GDM1 (cell line): ENCODE measurements at regions not wholly inside any gene's neighbourhood (a gene's known extent, or its start where the extent isn't known, plus 50 kb on each side); places are given as distances from the start of the nearest gene placed in this dataset.
"Not testable (repeated sequence)": the region's sequence is repeated elsewhere in the genome, so short reads cannot be mapped to it uniquely, and the experiment has no call there.

Source experiments
- DNase-seq: peaks from one replicate; lab custom pipeline; 2025; lab: John Stamatoyannopoulos, UW

DNA sequence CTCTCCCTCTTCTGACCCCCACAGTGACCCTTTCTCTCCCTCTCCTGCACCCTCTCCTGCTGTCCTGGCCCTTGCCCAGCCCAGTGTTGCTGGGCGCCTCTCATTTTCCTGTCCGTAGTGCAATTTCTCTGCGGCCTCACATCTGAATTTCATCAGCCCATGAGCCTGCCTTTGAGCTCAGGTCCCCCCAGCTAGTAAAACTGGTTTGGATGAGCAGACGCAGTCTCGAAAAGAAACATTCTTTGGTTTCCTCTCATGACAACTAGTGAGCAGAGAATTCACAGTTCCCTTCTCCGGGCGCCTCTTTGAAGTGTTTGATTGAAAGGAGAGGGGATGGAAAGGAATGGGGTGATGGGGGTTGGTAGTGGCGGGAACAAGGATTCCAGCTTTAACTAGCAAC is 126.0 kb upstream of the CADM1 start:
- no peak for DNase-seq

DNA sequence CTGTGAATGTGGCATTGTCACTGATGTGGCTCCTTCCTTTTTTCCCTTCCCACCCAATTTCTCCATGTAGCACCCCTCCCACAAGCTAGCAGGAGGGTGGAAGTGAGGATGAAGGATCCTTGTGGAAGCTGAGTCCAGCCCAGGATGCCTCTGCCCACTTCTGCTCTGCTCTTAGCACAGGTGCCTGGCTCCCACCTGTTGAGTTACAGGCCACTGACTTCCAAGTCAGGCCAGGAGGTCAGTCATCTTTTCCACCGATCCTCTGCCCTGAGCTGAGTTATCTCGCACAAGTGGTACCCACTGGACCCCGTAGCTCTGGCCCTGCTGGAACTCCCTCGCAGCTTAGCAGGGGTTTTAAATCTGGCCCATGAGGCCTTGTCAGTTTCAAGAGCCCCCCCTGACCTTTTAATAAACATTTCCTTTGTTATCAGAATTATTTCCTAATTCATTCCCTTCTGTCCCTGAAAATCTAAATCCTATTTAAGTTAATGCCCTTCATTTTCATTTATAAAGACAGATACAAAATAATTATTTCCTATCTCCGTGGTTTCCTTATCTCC is 125.3 kb upstream of the CADM1 start:
- no peak for DNase-seq

GRCh38 chr11:115627666-115628460 is 123.6 kb upstream of the CADM1 start:
- no peak for DNase-seq

- DNase-seq, result no peak
Measured at GRCh38 chr11:115627071-115627470, 122.9 kb upstream of the CADM1 start.

- DNase-seq, result no peak
Measured at GRCh38 chr11:115626414-115626813, 122.2 kb upstream of the CADM1 start.

- DNase-seq, result no peak
Measured at GRCh38 chr11:115625502-115625901, 121.3 kb upstream of the CADM1 start.

DNA sequence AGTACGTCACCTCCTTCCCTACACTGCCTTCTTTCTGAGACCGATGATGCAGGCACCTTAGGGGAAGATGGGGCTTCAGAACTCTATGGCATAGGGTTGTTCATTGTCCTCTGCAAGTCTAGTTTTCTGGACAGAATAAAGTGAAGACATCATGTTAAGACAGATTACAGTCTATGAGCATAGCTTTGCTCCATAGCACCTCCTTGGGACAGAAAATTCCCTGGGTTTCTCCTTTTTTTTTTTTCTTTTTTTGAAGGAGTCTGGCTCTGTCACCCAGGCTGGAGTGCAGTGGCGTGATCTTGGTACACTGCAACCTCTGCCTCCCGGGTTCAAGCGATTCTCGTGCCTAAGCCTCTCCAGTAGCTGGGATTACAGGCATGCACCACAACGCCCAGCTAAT is 119.8 kb upstream of the CADM1 start:
- DNase-seq, result no peak

DNA sequence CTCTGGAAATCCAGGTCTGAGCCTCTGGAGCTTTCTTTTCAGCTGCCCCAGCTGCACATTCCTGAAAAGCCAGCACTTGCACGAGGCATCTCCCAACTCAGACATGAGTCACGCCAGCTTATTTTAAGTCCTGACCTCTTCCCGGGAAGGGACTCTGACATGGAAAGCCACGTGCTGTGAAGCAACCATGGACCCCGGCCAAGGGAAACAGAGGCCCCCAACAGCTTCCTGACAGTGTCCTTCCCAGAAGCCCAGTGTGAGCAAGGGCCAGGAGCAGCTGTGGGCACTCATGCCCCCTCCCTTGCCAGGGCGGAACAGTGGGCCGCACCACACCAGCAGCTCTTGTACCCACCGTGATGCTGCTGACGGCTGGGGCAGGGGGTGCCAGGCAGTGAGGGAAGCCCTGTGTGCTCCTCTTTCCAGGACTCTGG is 118.8 kb upstream of the CADM1 start:
- DNase-seq, result no peak

DNA sequence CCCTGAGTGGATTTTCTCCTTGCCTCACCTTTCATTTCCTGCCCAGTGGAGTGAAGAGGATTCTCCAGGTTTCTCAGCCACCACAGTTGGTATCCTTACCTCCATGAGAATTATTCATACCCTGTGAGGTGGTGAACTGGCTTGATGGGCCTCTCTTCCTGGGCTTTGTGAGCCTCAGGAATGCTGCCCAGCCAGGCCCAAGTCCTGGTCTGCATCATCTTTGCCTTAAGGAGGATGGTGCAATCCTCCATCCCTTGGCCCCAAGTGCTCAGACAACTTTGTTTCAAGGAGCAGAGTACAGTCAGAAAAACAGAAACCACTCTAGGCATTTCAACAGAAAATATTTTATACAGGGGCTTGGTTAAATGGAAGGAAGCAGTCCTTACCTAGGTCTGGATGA is 114.2 kb upstream of the CADM1 start:
- no peak for DNase-seq

DNA sequence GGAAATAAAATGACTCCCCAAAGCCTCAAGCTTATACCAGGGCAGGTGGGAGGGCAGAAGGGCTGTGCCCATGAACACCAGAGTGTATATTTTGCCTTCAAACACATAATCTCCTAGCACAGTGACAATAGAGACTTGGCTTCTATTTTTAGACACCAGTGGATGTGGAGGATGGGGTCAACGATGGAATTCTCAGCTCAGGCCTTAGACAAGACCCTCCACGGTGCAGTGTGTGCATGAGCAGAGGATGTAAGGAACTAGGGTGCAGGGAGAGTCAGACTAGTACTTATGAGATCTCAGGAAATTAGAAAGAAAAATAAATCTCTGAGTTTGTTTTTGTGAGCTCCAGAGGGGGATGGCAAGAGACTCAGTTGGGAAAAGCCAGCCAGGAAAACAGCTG is 113.6 kb upstream of the CADM1 start:
- no peak for DNase-seq

DNA sequence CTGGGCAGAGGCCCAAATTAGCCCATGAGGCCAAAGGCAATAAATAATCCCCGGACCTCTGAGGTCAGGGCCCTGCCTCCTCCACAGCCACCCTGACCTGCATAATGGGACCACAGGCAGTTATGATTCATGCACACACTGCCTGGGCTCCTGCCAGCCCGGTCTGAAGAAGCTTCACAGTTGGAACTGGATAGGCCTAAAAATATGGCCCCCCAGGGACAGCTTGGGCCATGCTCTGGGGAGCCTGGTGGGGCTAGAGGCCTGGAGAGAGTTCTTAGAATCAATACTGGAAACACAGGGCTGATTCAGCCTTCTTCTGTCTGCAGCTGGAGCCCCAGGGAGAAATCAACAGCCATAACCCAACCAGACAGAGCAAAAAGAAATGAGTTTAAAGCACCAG is 112.8 kb upstream of the CADM1 start:
- DNase-seq, result no peak

DNA sequence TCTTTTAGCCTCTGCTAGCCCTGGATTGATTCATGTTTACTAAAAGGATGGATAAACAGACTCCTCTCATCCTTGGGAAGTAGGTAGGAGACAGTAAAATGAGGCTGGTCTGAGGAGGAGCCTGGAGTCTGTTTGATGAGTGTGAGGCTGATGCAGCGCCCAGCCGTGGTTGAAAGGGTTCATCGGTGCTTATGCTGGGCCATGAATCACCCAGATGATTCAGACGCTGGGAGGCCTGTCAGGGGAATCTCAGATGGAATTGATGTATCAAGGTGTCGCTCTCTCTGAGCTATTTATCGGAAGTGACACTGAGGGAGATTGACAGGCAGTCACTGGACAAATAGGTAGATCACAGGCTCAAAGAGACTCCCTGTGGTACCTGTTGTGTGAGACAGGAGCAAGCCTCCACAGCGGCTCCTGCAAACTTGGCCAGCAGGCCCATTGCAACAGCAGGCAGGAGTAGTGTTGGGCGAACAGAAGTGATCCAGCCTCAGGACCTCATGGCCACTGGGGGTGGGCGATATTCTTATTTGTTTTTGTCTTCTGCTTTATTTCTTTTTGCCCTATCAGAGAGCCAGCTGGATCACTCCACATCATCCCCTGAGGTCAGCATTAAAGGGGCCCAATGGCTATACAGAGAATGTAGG is 109.9 kb upstream of the CADM1 start:
- no peak for DNase-seq

GRCh38 chr11:115613004-115613403 is 108.8 kb upstream of the CADM1 start:
- DNase-seq, result no peak

DNA sequence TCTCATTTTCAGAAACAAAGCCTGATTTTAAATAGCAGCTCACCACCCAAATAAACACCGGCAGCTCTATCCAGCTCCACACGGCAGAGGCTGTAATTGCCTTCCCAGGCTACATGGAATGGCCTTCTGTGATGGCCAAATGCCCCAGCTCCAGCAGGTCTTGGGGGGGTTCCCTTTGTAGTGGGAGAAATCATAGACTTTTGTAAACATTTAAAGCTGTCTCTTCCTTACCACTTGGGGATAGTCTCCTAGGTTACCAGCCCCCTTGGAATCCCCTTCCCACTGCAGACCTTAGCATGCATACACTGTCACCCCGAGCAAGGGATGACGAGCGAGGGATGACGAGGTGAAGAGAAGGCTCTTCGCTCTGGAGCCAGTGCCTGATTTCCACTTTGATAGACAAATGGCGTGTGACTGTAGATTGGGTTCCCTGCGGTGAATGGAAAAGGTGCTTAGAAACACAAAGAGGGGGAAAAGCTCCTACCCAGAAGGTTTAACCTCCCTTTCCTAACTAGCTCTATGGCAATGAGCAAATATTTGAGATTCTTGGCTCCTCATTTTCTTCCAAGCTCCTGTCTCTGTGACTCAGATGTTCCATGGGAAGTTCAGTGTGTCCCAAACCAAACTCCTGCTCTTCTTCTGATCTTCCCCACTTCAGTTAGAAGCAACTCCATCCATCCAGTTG is 108.0 kb upstream of the CADM1 start:
- DNase-seq, result no peak

GRCh38 chr11:115611343-115611742 is 107.1 kb upstream of the CADM1 start:
- DNase-seq, result no peak

DNA sequence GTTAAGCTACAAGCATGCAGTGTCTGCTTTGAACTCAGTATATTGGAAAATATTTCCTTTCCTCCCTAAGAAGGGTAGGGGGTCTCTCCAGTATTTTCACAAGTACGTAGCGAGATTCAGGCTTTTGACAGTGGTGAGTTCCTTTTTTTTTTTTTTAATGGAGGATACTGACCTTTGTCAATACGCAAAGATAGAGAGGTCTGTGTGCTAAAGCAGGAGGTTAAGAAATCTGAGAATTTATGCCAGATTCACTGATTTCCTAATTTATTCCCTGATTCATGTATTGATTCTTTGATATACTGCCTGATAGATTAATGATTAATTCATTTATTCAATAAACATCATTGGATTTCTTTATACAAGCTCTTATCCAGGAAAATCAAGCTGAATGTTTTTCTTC is 106.7 kb upstream of the CADM1 start:
- no peak for DNase-seq

DNA sequence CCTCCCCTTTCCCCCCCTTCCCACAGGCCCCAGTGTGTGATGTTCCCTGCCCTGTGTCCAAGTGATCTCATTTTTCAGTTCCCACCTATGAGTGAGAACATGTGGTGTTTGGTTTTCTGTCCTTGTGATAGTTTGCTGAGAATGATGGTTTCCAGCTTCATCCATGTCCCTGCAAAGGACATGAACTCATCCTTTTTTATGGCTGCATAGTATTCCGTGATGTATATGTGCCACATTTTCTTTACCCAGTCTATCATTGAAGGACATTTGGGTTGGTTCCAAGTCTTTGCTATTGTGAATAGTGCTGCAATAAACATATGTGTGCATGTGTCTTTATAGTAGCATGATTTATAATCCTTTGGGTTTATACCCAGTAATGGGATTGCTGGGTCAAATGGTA is 106.0 kb upstream of the CADM1 start:
- not testable (repeated sequence) for DNase-seq

- DNase-seq, result no peak
Measured at GRCh38 chr11:115608976-115609375, 104.8 kb upstream of the CADM1 start.

DNA sequence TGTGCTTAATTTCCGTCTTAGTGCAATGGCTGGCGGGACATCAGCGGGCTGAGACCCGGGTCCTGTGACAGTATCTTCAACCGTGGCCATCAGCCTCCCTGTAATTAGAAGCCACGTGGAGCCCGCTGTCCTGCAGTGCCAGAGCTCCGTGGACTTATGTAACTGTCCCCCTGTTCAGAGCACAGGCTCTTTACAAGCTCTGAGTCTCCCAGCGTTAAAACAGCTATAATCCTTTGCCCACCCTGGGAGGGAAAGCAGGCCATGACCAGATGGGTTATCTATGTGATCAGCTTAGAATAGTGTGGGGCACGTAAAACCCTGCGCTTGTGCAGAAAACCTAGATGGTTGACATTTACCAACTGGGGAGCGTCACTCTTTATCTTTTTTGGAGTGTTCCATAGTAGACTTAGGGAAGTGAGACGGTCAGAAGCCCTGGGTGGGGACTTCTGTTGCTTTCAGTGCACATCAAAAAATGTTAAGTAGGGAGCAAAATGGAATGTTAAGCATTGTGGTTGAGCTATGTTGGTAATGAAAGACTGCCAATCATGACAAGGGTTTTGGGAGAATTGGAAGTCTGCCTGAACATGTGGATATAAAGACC is 103.5 kb upstream of the CADM1 start:
- no peak for DNase-seq

GRCh38 chr11:115606498-115607220 is 102.4 kb upstream of the CADM1 start:
- no peak for DNase-seq

DNA sequence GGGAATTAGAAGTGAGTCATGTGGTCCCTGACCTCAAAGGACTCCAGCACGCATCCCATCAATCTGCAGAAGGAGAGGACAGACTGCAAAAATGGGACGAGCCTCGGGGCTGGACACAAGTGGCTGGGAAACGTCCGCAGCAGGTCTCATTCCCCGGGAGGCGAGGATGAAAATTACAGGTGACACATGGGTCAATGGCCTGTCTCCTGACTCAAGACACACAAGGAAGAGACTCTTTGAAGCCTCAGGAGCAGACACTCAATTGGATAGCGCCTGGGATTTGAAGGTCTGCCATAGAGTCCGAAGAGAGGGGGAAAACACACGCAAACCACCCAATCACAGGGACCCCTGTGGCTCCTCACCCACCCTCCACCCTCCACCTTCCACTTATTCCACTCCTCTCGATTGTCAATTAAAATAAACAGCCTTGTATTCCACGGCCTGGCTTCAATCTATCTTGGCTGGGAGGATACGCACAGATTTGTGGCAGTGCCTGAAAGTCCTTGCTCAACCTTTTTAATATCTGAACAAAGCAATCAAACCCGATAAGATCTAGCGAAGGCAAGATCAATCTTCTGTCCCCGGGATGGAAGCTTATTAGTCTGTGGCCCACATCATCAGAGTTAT is 101.8 kb upstream of the CADM1 start:
- no peak for DNase-seq
